PC-3 (cell line): ENCODE measurements at regions not wholly inside any gene's neighbourhood (a gene's known extent, or its start where the extent isn't known, plus 50 kb on each side); places are given as distances from the start of the nearest gene placed in this dataset.

Experiments
- CTCF ChIP-seq: fragments of 300-600 bp; sonication (generic); conservative IDR thresholded peaks from 2 replicates; pipeline ENCODE4 v1.5.1; 2017; ENCODE audit warnings: antibody characterized with exemption, low read depth, mild to moderate bottlenecking, low read length
- EZH2 ChIP-seq: fragments of 300-600 bp; sonication (generic); IDR thresholded peaks from one replicate; pipeline ENCODE4 v1.6.1; 2017; ENCODE audit warnings: antibody characterized with exemption, mild to moderate bottlenecking, low read length; ENCODE audit not compliant: unreplicated experiment
- EZH2phosphoT487 ChIP-seq: fragments of 300-600 bp; sonication (generic); IDR thresholded peaks from 2 replicates; pipeline ENCODE4 v1.6.1; 2018; ENCODE audit warnings: mild to moderate bottlenecking, antibody characterized with exemption, low read length, borderline replicate concordance

DNA sequence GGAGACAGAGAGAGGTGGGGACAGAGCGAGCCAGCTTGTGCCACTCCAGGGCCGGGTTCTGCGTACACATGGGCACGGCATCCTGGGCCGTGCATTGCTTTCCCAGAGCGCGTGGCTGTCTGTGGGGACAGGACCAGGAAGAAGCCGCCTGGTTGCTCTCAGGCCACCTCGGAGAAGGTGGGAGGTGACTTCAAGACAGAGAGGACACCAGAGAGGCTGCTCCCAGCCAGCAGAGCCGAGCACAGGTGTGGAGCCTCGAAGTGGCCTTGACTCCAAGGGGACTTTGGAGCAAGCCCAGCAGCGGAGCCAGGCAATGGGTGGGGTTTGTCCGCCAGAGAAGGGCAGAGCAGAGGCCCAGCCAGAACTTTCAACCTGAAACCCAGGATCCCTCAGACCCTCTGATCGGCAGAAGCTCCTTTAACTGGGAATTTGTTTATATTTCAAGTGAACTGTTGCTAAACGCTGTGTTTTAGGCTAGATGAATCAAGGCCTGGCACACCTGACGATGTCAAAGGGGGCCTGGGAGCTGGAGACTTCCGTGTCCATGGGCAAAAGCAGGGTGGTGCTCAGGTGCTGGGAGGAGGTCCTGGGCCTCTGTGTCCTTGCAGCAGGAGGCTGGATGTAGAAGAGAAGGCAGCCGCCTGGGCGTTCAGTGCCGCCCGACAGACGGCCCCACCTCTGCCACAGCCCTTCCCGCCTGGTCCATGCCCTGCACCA, 262.1 kb downstream of the DLL1 start:
- TF ChIP-seq EZH2 (no peak), CTCF (no peak), EZH2phosphoT487 (no peak)
